SK-N-MC (cell line): ENCODE measurements at regions not wholly inside any gene's neighbourhood (a gene's known extent, or its start where the extent isn't known, plus 50 kb on each side); places are given as distances from the start of the nearest gene placed in this dataset.
"Not testable (repeated sequence)": the region's sequence is repeated elsewhere in the genome, so short reads cannot be mapped to it uniquely, and the experiment has no call there.

Source experiments
- EZH2 ChIP-seq: fragments of 200-600 bp; sonication (generic); IDR thresholded peaks from one replicate; pipeline ENCODE4 v1.6.1; 2017; ENCODE audit warnings: antibody characterized with exemption
- FOXP2 ChIP-seq: optimal IDR thresholded peaks from 2 replicates; pipeline ENCODE3; 2011; ENCODE audit warnings: mild to moderate bottlenecking, moderate library complexity; ENCODE audit not compliant: insufficient read depth; ENCODE audit errors: extremely low read length, control extremely low read depth
- POLR2AphosphoS5 ChIP-seq: IDR thresholded peaks from 2 replicates; pipeline ENCODE4 v1.6.1; 2012; ENCODE audit warnings: mild to moderate bottlenecking, low read depth, low read length, borderline replicate concordance

DNA sequence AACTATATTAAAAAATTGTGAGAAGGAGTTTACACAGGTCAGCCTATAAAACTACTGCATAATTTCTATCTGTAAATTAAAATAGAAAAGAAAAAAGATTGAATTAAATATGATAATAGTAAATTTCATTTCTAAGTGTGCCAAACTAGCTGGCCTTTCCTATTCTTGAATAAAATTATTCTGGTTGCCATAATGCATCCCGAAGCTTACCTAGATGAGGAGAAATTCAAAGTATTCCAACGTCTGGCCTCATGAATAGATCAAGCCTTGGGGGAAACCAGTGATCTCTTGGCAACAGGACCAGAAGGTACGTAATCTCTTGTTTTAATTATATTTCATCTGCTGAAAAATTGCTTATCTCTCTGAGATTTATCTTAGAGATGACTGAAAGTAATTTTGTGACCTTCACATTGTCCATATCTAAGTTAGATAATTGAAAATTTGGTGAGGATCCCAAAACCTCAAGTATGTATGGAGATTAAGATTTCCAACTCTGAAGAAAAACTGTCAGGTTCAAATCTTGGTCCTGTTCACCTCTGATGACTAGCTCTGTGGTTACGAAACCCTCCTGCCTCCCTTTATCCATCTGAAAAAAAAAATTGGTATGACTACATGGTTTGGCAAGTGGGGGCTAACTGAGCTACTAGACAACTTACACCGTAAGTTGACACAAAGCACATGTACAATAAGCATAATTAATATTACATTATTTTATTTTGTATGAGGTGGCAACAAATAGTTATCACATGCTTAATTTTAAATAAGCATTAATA is 891.4 kb upstream of the ADAMTS5 start:
- not testable (repeated sequence) for TF ChIP-seq EZH2, POLR2AphosphoS5, FOXP2
